Neural cell (in vitro differentiated cells): ENCODE measurements at regions not wholly inside any gene's neighbourhood (a gene's known extent, or its start where the extent isn't known, plus 50 kb on each side); places are given as distances from the start of the nearest gene placed in this dataset.
"Not testable (repeated sequence)": the region's sequence is repeated elsewhere in the genome, so short reads cannot be mapped to it uniquely, and the experiment has no call there.

Experiments used
- H2AFZ ChIP-seq: fragments of 200-600, 300-800 bp; sonication (generic), shearing (Covaris generic); 2 replicates; pipeline ENCODE4 v1.6.0; 2014; ENCODE audit warnings: low read depth, mild to moderate bottlenecking, antibody characterized with exemption, low read length, moderate library complexity
- H3F3A ChIP-seq: fragments of 200-600 bp; shearing (Covaris generic); 2 replicates; pipeline ENCODE4 v1.6.1; 2016; ENCODE audit warnings: mild to moderate bottlenecking, moderate library complexity, mixed read lengths, antibody characterized with exemption, low read length; ENCODE audit not compliant: insufficient read depth, poor library complexity, severe bottlenecking
- H3K27ac ChIP-seq: fragments of 200-600, 300-800 bp; sonication (generic), shearing (Covaris generic); 2 replicates; pipeline ENCODE4 v1.5.1; 2014; ENCODE audit warnings: mild to moderate bottlenecking, low read length, moderate library complexity
- H3K27me3 ChIP-seq: fragments of 300-800, 200-600 bp; sonication (generic), shearing (Covaris generic); 2 replicates; pipeline ENCODE4 v1.6.0; 2014; ENCODE audit warnings: mild to moderate bottlenecking, low read depth, low read length, moderate library complexity; ENCODE audit not compliant: insufficient read depth
- H3K36me3 ChIP-seq: fragments of 300-800, 200-600 bp; sonication (generic), shearing (Covaris generic); 2 replicates; pipeline ENCODE4 v1.5.1; 2014; ENCODE audit warnings: mild to moderate bottlenecking, antibody characterized with exemption, low read length, moderate library complexity; ENCODE audit not compliant: insufficient read depth
- H3K4me2 ChIP-seq: fragments of 300-800, 200-600 bp; sonication (generic), shearing (Covaris generic); 2 replicates; pipeline ENCODE4 v1.6.0; 2014; ENCODE audit warnings: mild to moderate bottlenecking, low read length
- H3K4me3 ChIP-seq: fragments of 300-800, 200-600 bp; sonication (generic), shearing (Covaris generic); 2 replicates; pipeline ENCODE4 v1.5.1; 2014; ENCODE audit warnings: mild to moderate bottlenecking, low read length, moderate library complexity
- H3K79me2 ChIP-seq: fragments of 200-600 bp; shearing (Covaris generic); replicated peaks from 2 replicates; pipeline ENCODE4 v1.6.0; 2014; ENCODE audit warnings: mild to moderate bottlenecking, low read length, moderate library complexity; ENCODE audit not compliant: insufficient read depth
- H3K9ac ChIP-seq: fragments of 300-800, 200-600 bp; sonication (generic), shearing (Covaris generic); 2 replicates; pipeline ENCODE4 v1.6.1; 2016; ENCODE audit warnings: mild to moderate bottlenecking, low read length, mixed read lengths
- H3K9me2 ChIP-seq: fragments of 200-600 bp; shearing (Covaris generic); 2 replicates; pipeline ENCODE4 v1.6.1; 2016; ENCODE audit warnings: mild to moderate bottlenecking, low read length, mixed read lengths; ENCODE audit not compliant: insufficient read depth
- H3K9me3 ChIP-seq: fragments of 200-600, 300-800 bp; sonication (generic), shearing (Covaris generic); 2 replicates; pipeline ENCODE4 v1.6.1; 2016; ENCODE audit warnings: mild to moderate bottlenecking, mixed run types, low read length, moderate library complexity, mixed read lengths
- H4K20me1 ChIP-seq: fragments of 200-600 bp; shearing (Covaris generic); 2 replicates; pipeline ENCODE4 v1.6.1; 2016; ENCODE audit warnings: mild to moderate bottlenecking, mixed run types; ENCODE audit not compliant: insufficient read depth
- CTCF ChIP-seq: fragments of 450-650 bp; IDR thresholded peaks from 2 replicates; pipeline ENCODE4 v1.5.1; 2014; ENCODE audit warnings: antibody characterized with exemption, mild to moderate bottlenecking, moderate library complexity; ENCODE audit not compliant: poor library complexity, severe bottlenecking
- EP300 ChIP-seq: fragments of 450-650 bp; conservative IDR thresholded peaks from 2 replicates; pipeline ENCODE4 v1.6.1; 2014; ENCODE audit warnings: antibody characterized with exemption, mild to moderate bottlenecking, moderate library complexity; ENCODE audit not compliant: poor library complexity, severe bottlenecking
- EZH2 ChIP-seq: fragments of 200-600, 300-800 bp; shearing (Covaris generic), sonication (generic); IDR thresholded peaks from 2 replicates; pipeline ENCODE4 v1.6.1; 2014; ENCODE audit warnings: antibody characterized with exemption, low read length, borderline replicate concordance, mild to moderate bottlenecking; ENCODE audit not compliant: insufficient read depth, poor library complexity, severe bottlenecking
- MXI1 ChIP-seq: fragments of 450-650 bp; conservative IDR thresholded peaks from 2 replicates; pipeline ENCODE4 v1.6.1; 2014; ENCODE audit warnings: antibody characterized with exemption, mild to moderate bottlenecking; ENCODE audit not compliant: poor library complexity, severe bottlenecking
- POLR2AphosphoS5 ChIP-seq: IDR thresholded peaks from 2 replicates; pipeline ENCODE4 v1.6.1; 2012
- RAD21 ChIP-seq: fragments of 450-650 bp; conservative IDR thresholded peaks from 2 replicates; pipeline ENCODE4 v1.6.1; 2014; ENCODE audit warnings: antibody characterized with exemption, mild to moderate bottlenecking, moderate library complexity
- REST ChIP-seq: IDR thresholded peaks from 2 replicates; pipeline ENCODE4 v1.6.1; 2012; ENCODE audit warnings: borderline replicate concordance
- SMC3 ChIP-seq: fragments of 450-650 bp; conservative IDR thresholded peaks from 2 replicates; pipeline ENCODE4 v1.6.1; 2014; ENCODE audit warnings: antibody characterized with exemption, mild to moderate bottlenecking, moderate library complexity; ENCODE audit not compliant: poor library complexity
- TAF1 ChIP-seq: IDR thresholded peaks from 2 replicates; pipeline ENCODE4 v1.6.1; 2012; ENCODE audit warnings: low read depth

GRCh38 chr2:186182366-186182765 lies 303.7 kb upstream of the ZC3H15 start:
- not testable (repeated sequence) for H3K79me2 ChIP-seq, H2AFZ ChIP-seq, H3K9ac ChIP-seq, H3K4me2 ChIP-seq, H3K27me3 ChIP-seq, H3K9me3 ChIP-seq, H3K4me3 ChIP-seq, H3K9me2 ChIP-seq, H3F3A ChIP-seq, H4K20me1 ChIP-seq, H3K36me3 ChIP-seq, H3K27ac ChIP-seq

- no peaks in the 10 kb centered on the region for H3K27me3 ChIP-seq
- H3K4me2 ChIP-seq, result no peak overlapping the region
- no peak overlapping the region for H2AFZ ChIP-seq
- no peak overlapping the region for H3K4me3 ChIP-seq
- no peak overlapping the region for H3K27ac ChIP-seq
- no peaks in the 10 kb centered on the region for H4K20me1 ChIP-seq
- TF ChIP-seq EZH2, result no peak
- no peak for TF ChIP-seq POLR2AphosphoS5
- TF ChIP-seq TAF1, result no peak
- TF ChIP-seq REST, result no peak
- H3F3A ChIP-seq, result no peaks in the 10 kb centered on the region
- no peaks in the 10 kb centered on the region for H3K9me2 ChIP-seq
- H3K9me3 ChIP-seq, result no peaks in the 10 kb centered on the region
- no peaks in the 10 kb centered on the region for H3K36me3 ChIP-seq
- H3K9ac ChIP-seq, result no peak overlapping the region
- no peaks in the 10 kb centered on the region for H3K79me2 ChIP-seq
Measured at GRCh38 chr2:186183406-186183805, 302.7 kb upstream of the ZC3H15 start.

GRCh38 chr2:186187854-186188253 lies 298.2 kb upstream of the ZC3H15 start:
- Histone ChIP-seq H3K9me3 (no peaks in the 10 kb centered on the region), H2AFZ (no peak overlapping the region), H3K9ac (no peak overlapping the region), H3K79me2 (no peaks in the 10 kb centered on the region), H3K4me2 (no peak overlapping the region), H3F3A (no peaks in the 10 kb centered on the region), H3K4me3 (no peak overlapping the region), H4K20me1 (no peaks in the 10 kb centered on the region), H3K36me3 (no peaks in the 10 kb centered on the region), H3K27ac (no peak overlapping the region), H3K27me3 (no peaks in the 10 kb centered on the region), H3K9me2 (no peaks in the 10 kb centered on the region)
- TF ChIP-seq MXI1 (no peak), POLR2AphosphoS5 (no peak), SMC3 (no peak), CTCF (no peak), EP300 (no peak), EZH2 (no peak), REST (no peak), TAF1 (no peak), RAD21 (no peak)
